ENCODE measurements at regions not wholly inside any gene's neighbourhood (a gene's known extent, or its start where the extent isn't known, plus 50 kb on each side); places are given as distances from the start of the nearest gene placed in this dataset.

GRCh38 chr5:84869675-84870074, 485.0 kb upstream of the EDIL3 start:
- CTCF ChIA-PET (ENCODE audit: partially characterized antibody): no interaction called here
- no peak overlapping the region for H3K4ac ChIP-seq (replicated peaks; ENCODE audit: insufficient read length, low read depth, low read length)
- H4K91ac ChIP-seq (replicated peaks; ENCODE audit: insufficient read length, low read length): no peak overlapping the region
- H2AFZ ChIP-seq (ENCODE audit: low read length): no peak overlapping the region
- H2AK5ac ChIP-seq (ENCODE audit: low read depth, low read length): no peak overlapping the region
- FAIRE-seq: no peak
- no peaks in the 10 kb centered on the region for H3K9me3 ChIP-seq (ENCODE audit: insufficient read depth in 2 of 2, low read depth in 1 of 2, low read length in 1 of 2)
- H4K5ac ChIP-seq (ENCODE audit: insufficient read length, low read depth, low read length): no peak overlapping the region
- H2BK120ac ChIP-seq (replicated peaks; ENCODE audit: low read depth, low read length): no peak overlapping the region
- no peak overlapping the region for H3K56ac ChIP-seq (replicated peaks; ENCODE audit: insufficient read length, low read depth, low read length)
- no peaks in the 10 kb centered on the region for H3K79me2 ChIP-seq (ENCODE audit: control insufficient read depth in 1 of 2, insufficient read depth in 2 of 2, low read length in 2 of 2)
- no peaks in the 10 kb centered on the region for H3K23me2 ChIP-seq (ENCODE audit: low read depth, low read length)
- no peaks in the 10 kb centered on the region for H3K27me3 ChIP-seq (replicated peaks in 1 of 4; ENCODE audit: control insufficient read depth in 3 of 4, extremely low read depth in 1 of 4, insufficient read depth in 3 of 4, low read length in 3 of 4)
- H3K4me2 ChIP-seq (ENCODE audit: insufficient read depth in 1 of 2, low read depth in 2 of 2, low read length in 2 of 2): no peak overlapping the region
- H2BK20ac ChIP-seq (ENCODE audit: low read length): no peak overlapping the region
- H3K27ac ChIP-seq (ENCODE audit: low read depth, low read length): no peak overlapping the region
- POLR2A ChIA-PET (ENCODE audit: partially characterized antibody): no interaction called here
- no peak overlapping the region for H4K8ac ChIP-seq (ENCODE audit: extremely low read depth, insufficient read depth, low read length)
- 91% methylated on average over 8 of the region's 8 CpGs; no CpG with 5 or more reads in 1 of the 2 experiments for WGBS, 2 experiments (ENCODE audit: extremely low coverage in 1 of 2, insufficient coverage in 1 of 2, insufficient read length in 1 of 2, insufficient replicate concordance in 2 of 2, low coverage in 1 of 2, low lambda C conversion rate in 2 of 2, missing lambda C conversion rate in 1 of 2)
- no peak overlapping the region for H3K18ac ChIP-seq (ENCODE audit: extremely low read depth, low read length)
- H3K36me3 ChIP-seq (ENCODE audit: control insufficient read depth in 2 of 4, insufficient read depth in 4 of 4, low read length in 3 of 4): no peaks in the 10 kb centered on the region
- H2BK12ac ChIP-seq (ENCODE audit: low read depth, low read length): no peak overlapping the region
- DNase-seq (ENCODE audit: low read depth in 1 of 2, low spot score in 2 of 2): no peak
- H3K4me1 ChIP-seq (replicated peaks in 1 of 4; ENCODE audit: control insufficient read depth in 3 of 4, insufficient read depth in 4 of 4, low read length in 3 of 4): peaks cover 0 to 3% (median 1%) of the 10 kb centered on the region in 4 experiments; a peak in 2 of 7 replicates
- H3K4me3 ChIP-seq (ENCODE audit: extremely low read depth in 1 of 4, insufficient read depth in 2 of 4, low read depth in 3 of 4, low read length in 4 of 4): no peak overlapping the region
- TF ChIP-seq ATF2 (IDR thresholded peaks at IDR 0.05; ENCODE audit: low read length) (no peak), CHD1 (IDR thresholded peaks at IDR 0.05; ENCODE audit: low read depth, low read length) (no peak), POLR2AphosphoS5 (IDR thresholded peaks at IDR 0.05; ENCODE audit: low read depth, low read length) (no peak), SIRT6 (IDR thresholded peaks at IDR 0.05; ENCODE audit: low read length) (no peak), KDM4A (IDR thresholded peaks at IDR 0.05; ENCODE audit: low read depth, low read length, severe bottlenecking) (no peak), RNF2 (IDR thresholded peaks at IDR 0.05; ENCODE audit: borderline replicate concordance, low read depth, low read length, missing control alignments, poor library complexity, severe bottlenecking) (no peak), TBP (IDR thresholded peaks at IDR 0.05; ENCODE audit: low read depth, low read length) (no peak), POLR2A (IDR thresholded peaks at IDR 0.05; ENCODE audit: control extremely low read depth in 1 of 2, low read depth in 2 of 2, low read length in 2 of 2) (no peak), CBX5 (IDR thresholded peaks at IDR 0.05; ENCODE audit: low read depth, low read length) (no peak)
- no peak overlapping the region for H2BK15ac ChIP-seq (ENCODE audit: low read length)
- H3K79me1 ChIP-seq (ENCODE audit: low read depth, low read length): no peaks in the 10 kb centered on the region
- no peak overlapping the region for H3K23ac ChIP-seq (ENCODE audit: insufficient read length)
- no peaks in the 10 kb centered on the region for H4K20me1 ChIP-seq (replicated peaks in 1 of 2; ENCODE audit: control insufficient read depth in 1 of 2, insufficient read depth in 2 of 2, low read length in 2 of 2)
- H3K14ac ChIP-seq (ENCODE audit: insufficient read length): no peak overlapping the region
- H3K9ac ChIP-seq (replicated peaks in 1 of 4; ENCODE audit: extremely low read depth in 1 of 4, low read depth in 3 of 4, low read length in 3 of 4): no peak overlapping the region
- no peak overlapping the region for H2BK5ac ChIP-seq (ENCODE audit: low read depth, low read length)

Data from H1 (cell line).